ENCODE measurements at regions not wholly inside any gene's neighbourhood (a gene's known extent, or its start where the extent isn't known, plus 50 kb on each side); places are given as distances from the start of the nearest gene placed in this dataset.
A peak's percentile ranks its signal among the peaks of the same experiment; 100 is the strongest.
"Not testable (repeated sequence)": the region's sequence is repeated elsewhere in the genome, so short reads cannot be mapped to it uniquely, and the experiment has no call there.

GRCh38 chr1:104132382-104132973 is 382.8 kb downstream of the AMY1C start:
- Histone ChIP-seq H3K4me1 (no peaks in the 10 kb centered on the region), H3K27me3 (no peaks in the 10 kb centered on the region), H3K27ac (no peak overlapping the region), H3K36me3 (no peaks in the 10 kb centered on the region), H3K9me3 (no peaks in the 10 kb centered on the region), H3K4me3 (no peak overlapping the region)
- peak in 1 of 2 donors; percentile 31 for TF ChIP-seq CTCF (IDR thresholded peaks at IDR 0.05)
- no peak for DNase-seq (ENCODE audit: low spot score)

GRCh38 chr1:104135036-104135435 is 385.3 kb downstream of the AMY1C start:
- H3K4me1 ChIP-seq; DNase-seq (ENCODE audit: low spot score); H3K27me3 ChIP-seq; H3K36me3 ChIP-seq; H3K9me3 ChIP-seq; H3K4me3 ChIP-seq; H3K27ac ChIP-seq: not testable (repeated sequence)

GRCh38 chr1:104136621-104137020 is 386.9 kb downstream of the AMY1C start:
- DNase-seq (ENCODE audit: low spot score): no peak
- no peaks in the 10 kb centered on the region for H3K9me3 ChIP-seq
- no peak overlapping the region for H3K27ac ChIP-seq
- no peaks in the 10 kb centered on the region for H3K4me1 ChIP-seq
- H3K27me3 ChIP-seq: no peaks in the 10 kb centered on the region
- TF ChIP-seq CTCF (IDR thresholded peaks at IDR 0.05): no peak
- no peaks in the 10 kb centered on the region for H3K36me3 ChIP-seq
- H3K4me3 ChIP-seq: no peak overlapping the region

GRCh38 chr1:104156738-104157137 is 407.0 kb downstream of the AMY1C start:
- TF ChIP-seq CTCF (IDR thresholded peaks at IDR 0.05): no peak
- no peaks in the 10 kb centered on the region for H3K27me3 ChIP-seq
- H3K36me3 ChIP-seq: no peaks in the 10 kb centered on the region
- DNase-seq (ENCODE audit: low spot score): no peak
- H3K27ac ChIP-seq: no peak overlapping the region
- H3K9me3 ChIP-seq: peaks cover 0 to 9% of the 10 kb centered on the region in 2 donors
- no peaks in the 10 kb centered on the region for H3K4me1 ChIP-seq
- H3K4me3 ChIP-seq: no peak overlapping the region

- Histone ChIP-seq H3K36me3 (no peaks in the 10 kb centered on the region), H3K27ac (no peak overlapping the region), H3K9me3 (peaks cover 0 to 9% of the 10 kb centered on the region in 2 donors), H3K27me3 (no peaks in the 10 kb centered on the region), H3K4me1 (no peaks in the 10 kb centered on the region), H3K4me3 (no peak overlapping the region)
- no peak for DNase-seq (ENCODE audit: low spot score)
- no peak for TF ChIP-seq CTCF (IDR thresholded peaks at IDR 0.05)
Observed at GRCh38 chr1:104163912-104164476, 414.3 kb downstream of the AMY1C start.

GRCh38 chr1:104172243-104172681 is 422.6 kb downstream of the AMY1C start:
- H3K9me3 ChIP-seq: no peaks in the 10 kb centered on the region
- no peak for DNase-seq (ENCODE audit: low spot score)
- H3K36me3 ChIP-seq: no peaks in the 10 kb centered on the region
- H3K27ac ChIP-seq: no peak overlapping the region
- no peaks in the 10 kb centered on the region for H3K27me3 ChIP-seq
- H3K4me3 ChIP-seq: no peak overlapping the region
- no peaks in the 10 kb centered on the region for H3K4me1 ChIP-seq
- no peak for TF ChIP-seq CTCF (IDR thresholded peaks at IDR 0.05)

Data from right atrium auricular region (tissue), 2 donors.